ENCODE measurements at regions not wholly inside any gene's neighbourhood (a gene's known extent, or its start where the extent isn't known, plus 50 kb on each side); places are given as distances from the start of the nearest gene placed in this dataset.
"Not testable (repeated sequence)": the region's sequence is repeated elsewhere in the genome, so short reads cannot be mapped to it uniquely, and the experiment has no call there.

- Histone ChIP-seq H3K27ac (no peak overlapping the region), H3K4me3 (no peak overlapping the region), H3K27me3 (no peaks in the 10 kb centered on the region), H3K9me3 (no peaks in the 10 kb centered on the region), H3K36me3 (no peaks in the 10 kb centered on the region), H3K4me1 (no peaks in the 10 kb centered on the region)
- no peak for DNase-seq
- TF ChIP-seq POLR2A (IDR thresholded peaks at IDR 0.05) = no peak
Observed at GRCh38 chr6:134406311-134406710, 88.4 kb upstream of the SGK1 start.

- Histone ChIP-seq H3K4me1 (no peaks in the 10 kb centered on the region), H3K27me3 (no peaks in the 10 kb centered on the region), H3K9me3 (no peaks in the 10 kb centered on the region), H3K4me3 (no peak overlapping the region), H3K27ac (no peak overlapping the region), H3K36me3 (no peaks in the 10 kb centered on the region)
- no peak for DNase-seq
- no peak for TF ChIP-seq CTCF (IDR thresholded peaks at IDR 0.05)
- no peak for TF ChIP-seq POLR2A (IDR thresholded peaks at IDR 0.05)
Observed at GRCh38 chr6:134405386-134406087, 87.6 kb upstream of the SGK1 start.

DNA sequence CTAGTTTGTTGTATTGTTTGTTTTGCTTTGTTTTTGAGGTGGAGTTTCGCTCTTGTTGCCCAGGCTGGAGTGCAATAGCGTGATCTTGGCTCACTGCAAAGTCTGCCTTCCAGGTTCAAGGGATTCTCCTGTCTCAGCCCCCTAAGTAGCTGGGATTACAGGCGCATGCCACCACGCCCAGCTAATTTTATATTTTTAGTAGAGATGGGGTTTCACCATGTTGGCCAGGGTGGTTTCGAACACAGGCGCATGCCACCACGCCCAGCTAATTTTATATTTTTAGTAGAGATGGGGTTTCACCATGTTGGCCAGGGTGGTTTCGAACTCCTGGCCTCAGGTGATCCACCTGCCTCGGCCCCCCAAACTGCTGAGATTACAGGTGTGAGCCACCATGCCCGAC, 85.4 kb upstream of the SGK1 start:
- H3K27ac ChIP-seq, H3K36me3 ChIP-seq, H3K27me3 ChIP-seq, DNase-seq, H3K4me1 ChIP-seq, H3K9me3 ChIP-seq, H3K4me3 ChIP-seq: not testable (repeated sequence)

DNA sequence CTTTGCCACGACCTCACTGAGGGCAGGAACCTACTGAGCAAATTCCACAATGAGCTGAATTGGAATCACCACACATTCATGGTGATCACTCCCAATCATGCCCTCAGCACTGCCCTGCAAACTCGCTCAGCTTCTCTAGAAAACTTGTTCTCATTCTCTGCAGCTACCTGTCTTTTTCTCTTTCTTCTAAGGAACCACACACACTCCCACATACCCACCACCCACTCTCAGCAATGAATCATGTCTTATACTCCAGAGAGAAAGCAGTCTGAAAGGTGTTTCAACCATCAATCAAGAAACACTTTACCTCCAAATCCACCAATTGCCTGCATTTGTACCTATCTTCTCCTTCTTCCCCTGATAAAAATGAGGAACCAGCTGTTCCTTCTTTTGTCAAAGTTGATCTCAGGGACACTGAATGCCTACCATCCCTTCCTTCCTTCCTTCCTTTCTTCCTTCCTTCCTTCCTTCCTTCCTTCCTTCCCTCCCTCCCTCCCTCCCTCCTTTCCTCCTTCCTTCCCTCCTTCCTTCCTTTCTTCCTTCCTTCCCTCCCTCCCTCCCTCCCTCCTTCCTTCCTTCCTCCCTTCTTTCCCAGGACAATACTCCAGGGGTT, 84.6 kb upstream of the SGK1 start:
- Histone ChIP-seq H3K4me1 (no peaks in the 10 kb centered on the region), H3K4me3 (no peak overlapping the region), H3K36me3 (no peaks in the 10 kb centered on the region), H3K27me3 (no peaks in the 10 kb centered on the region), H3K27ac (no peak overlapping the region), H3K9me3 (no peaks in the 10 kb centered on the region)
- no peak for DNase-seq
- TF ChIP-seq CTCF (IDR thresholded peaks at IDR 0.05) (no peak), POLR2A (IDR thresholded peaks at IDR 0.05) (no peak)

DNA sequence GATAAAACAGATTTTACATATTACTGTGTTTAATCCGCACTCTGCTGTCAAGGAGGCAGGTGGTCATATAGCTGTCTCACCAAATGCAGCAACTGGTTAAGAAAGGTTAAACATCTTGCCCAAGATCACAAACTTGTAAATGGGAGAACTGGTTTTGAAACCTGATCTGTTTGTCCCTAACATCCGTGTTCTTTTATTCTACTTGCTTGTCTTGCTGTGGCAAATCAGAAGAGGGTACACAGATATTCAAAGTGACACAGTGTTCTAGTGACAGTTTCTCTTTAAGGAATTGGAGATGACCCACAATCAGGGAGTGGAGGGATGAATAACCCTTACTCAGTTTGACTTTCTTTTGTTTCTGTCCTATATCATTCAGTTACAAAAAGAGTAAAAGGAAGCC, 83.0 kb upstream of the SGK1 start:
- no peaks in the 10 kb centered on the region for H3K4me1 ChIP-seq
- no peaks in the 10 kb centered on the region for H3K27me3 ChIP-seq
- no peaks in the 10 kb centered on the region for H3K36me3 ChIP-seq
- H3K9me3 ChIP-seq = no peaks in the 10 kb centered on the region
- H3K27ac ChIP-seq = no peak overlapping the region
- no peak for DNase-seq
- TF ChIP-seq POLR2A (IDR thresholded peaks at IDR 0.05) (no peak), CTCF (IDR thresholded peaks at IDR 0.05) (no peak)
- no peak overlapping the region for H3K4me3 ChIP-seq

DNA sequence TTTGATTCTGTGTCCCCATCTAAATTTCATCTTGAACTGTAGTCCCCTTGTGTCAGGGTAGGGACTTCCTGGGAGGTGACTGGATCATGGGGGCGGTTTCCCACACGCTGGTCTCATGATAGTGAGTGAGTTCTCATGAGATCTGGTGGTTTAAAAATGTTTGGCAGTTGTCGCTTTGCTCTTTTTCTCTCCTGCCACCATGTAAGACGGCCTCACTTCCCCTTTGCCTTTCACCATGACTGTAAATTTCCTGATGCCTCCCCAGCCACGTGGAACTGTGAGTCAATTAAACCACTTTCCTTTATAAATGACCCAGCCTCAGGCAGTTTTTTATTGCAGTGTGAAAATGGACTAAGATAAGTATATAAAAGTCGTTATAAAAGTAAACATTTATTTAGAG, 80.5 kb upstream of the SGK1 start:
- Histone ChIP-seq H3K9me3 (no peaks in the 10 kb centered on the region), H3K36me3 (no peaks in the 10 kb centered on the region), H3K4me3 (no peak overlapping the region), H3K4me1 (no peaks in the 10 kb centered on the region), H3K27ac (no peak overlapping the region), H3K27me3 (no peaks in the 10 kb centered on the region)
- DNase-seq = peak in 1 of 3 donors; percentile 21
- TF ChIP-seq POLR2A (IDR thresholded peaks at IDR 0.05) (no peak), CTCF (IDR thresholded peaks at IDR 0.05) (no peak)

Measured in Peyer's patch (tissue), 4 donors.